HG03064 (cell line): ENCODE measurements at regions not wholly inside any gene's neighbourhood (a gene's known extent, or its start where the extent isn't known, plus 50 kb on each side); places are given as distances from the start of the nearest gene placed in this dataset.
"Not testable (repeated sequence)": the region's sequence is repeated elsewhere in the genome, so short reads cannot be mapped to it uniquely, and the experiment has no call there.

ENCODE experiments used
- ATAC-seq: cut with Tn5 transposase; IDR thresholded peaks from one replicate; pipeline ENCODE4 v1.9.1; 2021; ENCODE audit warnings: low read depth; ENCODE audit not compliant: unreplicated experiment

- no peak for ATAC-seq
These were observed 125.7 kb upstream of the TRHDE start for GRCh38 chr12:72146495-72146894.

DNA sequence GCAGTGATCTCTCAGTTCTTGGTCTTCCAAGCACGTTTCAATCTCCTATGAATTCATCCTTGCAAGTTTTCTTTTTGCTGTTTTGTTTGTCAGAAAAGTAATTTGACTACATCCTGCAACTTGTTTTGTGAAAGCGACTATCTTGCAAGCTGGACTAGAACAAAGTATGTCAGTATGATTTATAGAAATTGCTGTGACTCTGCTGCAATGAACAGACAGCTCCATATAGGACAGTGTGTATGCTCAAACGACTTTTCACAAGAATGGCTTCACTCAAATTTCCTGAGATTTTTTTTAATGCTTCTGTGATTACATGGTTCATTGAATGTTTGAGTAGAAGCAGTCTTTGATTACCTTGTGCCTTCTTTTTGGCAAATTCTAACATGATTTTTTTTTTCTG lies 123.5 kb upstream of the TRHDE start:
- ATAC-seq = no peak

DNA sequence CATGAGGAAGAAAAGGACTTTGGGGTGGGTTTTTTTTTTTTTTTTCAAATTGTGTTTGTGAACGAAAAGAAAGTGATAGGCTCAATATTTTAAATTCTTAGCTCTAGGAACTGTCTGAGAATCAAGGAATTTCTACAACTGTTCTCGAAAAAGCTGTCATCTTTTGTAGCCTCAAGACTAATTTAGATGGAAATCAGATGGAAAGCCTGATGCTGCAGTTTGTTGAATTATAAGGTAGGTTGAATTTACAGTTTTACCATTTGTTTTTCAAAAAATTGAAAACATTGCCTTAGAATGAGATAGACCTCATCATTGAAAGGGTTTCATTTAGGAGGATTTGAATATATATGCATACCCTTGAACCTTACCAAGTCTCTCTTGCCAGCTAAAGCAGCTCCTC lies 109.3 kb upstream of the TRHDE start:
- ATAC-seq = no peak

DNA sequence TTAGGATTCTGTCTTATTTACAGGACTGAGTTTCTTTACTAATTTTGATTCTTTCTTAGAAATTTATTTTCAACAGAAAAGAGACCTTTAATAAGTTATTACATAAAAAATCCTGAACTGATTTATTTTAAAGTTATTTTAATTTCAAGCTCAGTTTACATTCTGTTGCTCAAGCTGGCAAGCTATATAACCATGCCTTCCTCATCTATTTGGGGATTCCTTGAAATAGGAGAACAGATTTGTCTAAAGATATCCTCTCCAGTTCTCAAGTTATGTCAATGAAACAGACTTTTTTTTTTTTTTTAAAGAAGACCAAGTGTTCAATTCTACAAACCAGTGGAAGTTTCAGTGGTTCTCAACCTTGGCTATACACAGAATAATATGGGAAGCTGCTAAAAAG lies 103.3 kb upstream of the TRHDE start:
- ATAC-seq = no peak

- ATAC-seq = no peak
These were observed 98.2 kb upstream of the TRHDE start for GRCh38 chr12:72173974-72174373.

- no peak for ATAC-seq
These were observed 93.9 kb upstream of the TRHDE start for GRCh38 chr12:72178244-72178643.

DNA sequence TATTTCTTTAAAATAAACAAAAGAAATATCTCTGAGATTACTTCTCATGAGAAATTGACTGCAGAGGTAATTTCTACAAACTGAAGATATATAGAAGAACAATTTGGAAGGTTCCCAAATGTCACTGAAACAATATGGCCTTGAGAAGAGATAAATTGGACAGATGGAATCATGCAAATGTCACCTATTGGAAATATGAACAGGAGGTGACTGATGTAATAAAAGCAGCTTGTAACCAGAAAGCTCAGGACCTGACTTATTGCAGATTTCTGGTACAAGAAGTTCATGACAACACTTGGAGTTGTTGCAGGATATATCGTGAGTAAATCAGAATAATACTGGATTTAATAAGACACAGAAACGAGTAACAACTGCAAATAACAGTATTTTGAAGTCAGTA lies 93.3 kb upstream of the TRHDE start:
- no peak for ATAC-seq

- ATAC-seq = no peak
These were observed 92.3 kb upstream of the TRHDE start for GRCh38 chr12:72179841-72180240.

DNA sequence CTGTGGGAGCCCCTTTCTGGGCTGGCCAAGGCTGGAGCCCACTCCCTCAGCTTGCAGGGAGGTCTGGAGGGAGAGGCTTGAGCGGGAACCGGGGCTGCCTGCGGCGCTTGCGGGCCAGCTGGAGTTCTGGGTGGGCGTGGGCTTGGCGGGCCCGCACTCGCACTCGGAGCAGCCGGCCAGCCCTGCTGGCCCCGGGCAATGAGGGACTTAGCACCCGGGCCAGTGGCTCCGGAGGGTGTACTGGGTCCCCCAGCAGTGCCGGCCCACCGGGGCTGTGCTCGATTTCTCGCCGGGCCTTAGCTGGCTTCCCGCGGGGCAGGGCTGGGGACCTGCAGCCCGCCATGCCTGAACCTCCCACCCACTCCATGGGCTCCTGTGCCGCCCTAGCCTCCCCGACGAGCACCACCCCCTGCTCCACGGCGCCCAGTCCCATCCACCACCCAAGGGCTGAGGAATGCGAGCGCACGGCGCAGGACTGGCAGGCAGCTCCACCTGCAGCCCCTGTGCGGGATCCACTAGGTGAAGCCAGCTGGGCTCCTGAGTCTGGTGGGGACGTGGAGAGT lies 87.1 kb upstream of the TRHDE start:
- ATAC-seq = not testable (repeated sequence)

- ATAC-seq = no peak
These were observed 82.9 kb upstream of the TRHDE start for GRCh38 chr12:72189266-72189665.

GRCh38 chr12:72191761-72192160 lies 80.4 kb upstream of the TRHDE start:
- no peak for ATAC-seq

DNA sequence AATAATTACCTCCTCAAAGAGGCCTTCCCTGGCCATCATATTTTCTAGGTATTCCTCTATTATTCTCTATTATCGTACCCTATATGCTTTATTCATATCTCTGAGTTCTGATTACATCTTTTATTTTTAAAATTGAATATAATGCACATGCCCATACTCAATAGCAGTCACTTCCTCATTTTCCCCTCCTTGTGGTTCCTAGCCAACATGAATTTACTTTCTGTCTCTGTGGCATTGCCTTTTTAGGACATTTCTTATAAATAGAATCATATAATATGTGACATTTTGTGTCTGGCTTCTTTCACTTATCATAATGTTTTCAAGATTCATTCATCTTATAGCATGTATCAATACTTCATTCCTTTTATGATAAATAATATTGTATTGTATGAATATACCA lies 74.4 kb upstream of the TRHDE start:
- ATAC-seq = no peak

DNA sequence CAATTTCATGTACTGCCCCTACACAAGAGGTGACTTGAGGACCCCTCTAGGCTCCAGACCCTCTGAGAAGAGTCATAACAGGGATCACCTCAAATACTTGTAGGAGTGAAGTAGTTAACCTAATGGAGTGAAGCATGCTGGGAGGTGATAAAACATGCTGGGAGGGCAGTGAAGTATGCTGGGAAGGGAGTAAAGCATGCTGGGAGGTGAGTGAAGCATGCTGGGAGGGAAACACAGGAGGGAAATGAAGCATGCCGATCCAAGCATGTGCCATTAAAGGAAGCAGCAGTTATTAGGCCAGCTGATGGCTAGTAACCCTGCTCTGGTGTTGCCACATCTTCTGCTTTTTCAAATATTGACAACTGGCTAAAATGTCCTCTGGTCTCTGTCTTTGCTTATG lies 70.7 kb upstream of the TRHDE start:
- no peak for ATAC-seq

DNA sequence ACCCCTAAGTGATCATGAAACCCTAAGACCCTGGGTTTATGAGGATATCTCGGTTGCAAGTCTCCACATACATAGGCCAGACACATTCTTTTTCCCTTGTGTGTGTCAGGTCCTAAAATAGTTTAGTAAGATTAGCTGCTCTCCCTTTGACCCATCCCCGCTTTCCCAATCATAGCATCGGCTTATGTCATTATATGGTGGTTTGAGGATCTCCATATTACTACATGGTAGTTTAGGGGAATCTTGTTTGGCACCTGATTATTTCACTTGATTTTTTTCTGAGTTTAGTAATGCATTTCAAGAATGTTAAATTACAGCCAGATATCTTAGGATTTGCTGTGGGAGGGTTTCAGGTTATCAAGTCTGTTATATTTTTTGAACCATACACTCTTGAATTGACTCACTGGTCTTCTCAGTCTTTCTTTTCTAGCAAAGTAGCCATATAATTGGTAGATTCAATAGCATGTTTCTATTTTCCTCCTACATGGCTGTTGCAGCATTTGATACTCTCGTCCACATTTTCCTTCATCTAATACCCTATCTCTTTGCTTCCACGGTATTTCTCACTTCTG lies 68.3 kb upstream of the TRHDE start:
- ATAC-seq = no peak

- no peak for ATAC-seq
These were observed 65.1 kb upstream of the TRHDE start for GRCh38 chr12:72207079-72207478.

- no peak for ATAC-seq
These were observed 64.4 kb upstream of the TRHDE start for GRCh38 chr12:72207486-72208409.

DNA sequence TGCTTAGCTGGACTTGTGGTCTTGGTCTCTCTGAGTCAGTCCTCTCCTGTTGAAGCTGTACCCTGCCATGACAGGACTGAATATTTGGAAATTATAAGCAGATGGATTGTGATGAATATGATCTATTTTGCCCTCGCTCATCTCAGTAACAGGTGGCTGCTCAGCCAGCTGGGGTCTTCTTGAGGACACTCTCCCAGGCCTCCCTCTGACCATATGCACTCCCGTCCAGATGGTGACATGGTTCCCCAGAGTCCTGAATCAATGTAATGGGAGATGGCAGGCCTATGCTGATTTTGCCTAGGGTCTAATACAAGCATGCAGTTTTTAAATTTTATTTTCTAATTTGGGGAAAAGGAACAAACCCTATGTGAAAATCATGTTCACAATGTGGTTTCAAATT lies 63.1 kb upstream of the TRHDE start:
- ATAC-seq = no peak

- ATAC-seq = no peak
These were observed 58.0 kb upstream of the TRHDE start for GRCh38 chr12:72214163-72214562.

- not testable (repeated sequence) for ATAC-seq
These were observed 56.9 kb upstream of the TRHDE start for GRCh38 chr12:72215287-72215686.

DNA sequence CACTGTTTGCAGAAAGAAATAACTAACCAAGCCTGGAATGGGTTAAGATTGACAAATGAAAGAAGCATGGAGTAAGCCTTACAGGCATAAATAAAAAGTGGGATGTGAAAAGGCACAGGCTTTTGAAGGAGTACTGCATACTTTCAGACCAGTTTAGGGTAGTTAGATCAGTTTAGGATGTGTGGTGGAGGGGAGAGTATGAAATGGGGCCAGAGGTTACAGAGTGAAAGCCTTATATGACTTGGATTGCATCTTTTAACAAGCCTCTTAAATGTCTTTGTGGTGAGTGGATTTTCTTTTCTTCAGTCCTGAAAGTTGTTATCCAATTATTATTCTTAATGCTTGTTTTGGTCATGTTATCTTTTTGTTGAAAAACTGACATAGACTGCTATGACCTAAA lies 52.2 kb upstream of the TRHDE start:
- ATAC-seq = no peak
